OCI-LY1 (cell line): ENCODE measurements at regions not wholly inside any gene's neighbourhood (a gene's known extent, or its start where the extent isn't known, plus 50 kb on each side); places are given as distances from the start of the nearest gene placed in this dataset.

Source experiments
- EZH2 ChIP-seq: fragments of 200-600 bp; sonication (generic), shearing (Covaris generic); IDR thresholded peaks from 2 replicates; pipeline ENCODE4 v1.8.0; 2017; ENCODE audit warnings: borderline replicate concordance, mixed run types, mild to moderate bottlenecking, antibody characterized with exemption, low read length, moderate library complexity, mixed read lengths
- TF ChIP-seq, protein P1 (sequence below): fragments of 200-600 bp; sonication (generic), shearing (Covaris generic); IDR thresholded peaks from 2 replicates; pipeline ENCODE4 v1.5.1; 2017; ENCODE audit warnings: mild to moderate bottlenecking, antibody characterized with exemption, low read length, moderate library complexity, mixed read lengths

DNA sequence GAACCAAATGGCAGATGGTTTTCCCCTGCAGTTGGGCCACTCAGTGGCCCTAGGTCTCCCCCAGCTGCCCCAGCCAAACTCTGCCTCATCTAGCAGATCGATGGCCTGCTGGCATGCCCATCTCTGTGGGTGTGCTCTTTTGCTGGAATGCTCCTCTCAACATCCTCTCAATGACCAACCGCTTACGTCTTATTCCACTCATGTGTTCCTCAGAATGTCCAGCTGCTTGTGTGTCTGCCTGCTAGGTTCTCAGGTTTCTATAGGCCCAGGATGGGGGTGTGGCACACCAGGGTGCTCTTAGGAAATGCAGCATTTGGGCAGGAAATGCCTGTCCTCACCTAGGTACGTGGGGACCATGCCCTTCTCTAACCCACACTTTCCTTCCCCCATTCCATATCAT, 509.9 kb upstream of the SYNCRIP start:
- TF ChIP-seq, protein P1, sequence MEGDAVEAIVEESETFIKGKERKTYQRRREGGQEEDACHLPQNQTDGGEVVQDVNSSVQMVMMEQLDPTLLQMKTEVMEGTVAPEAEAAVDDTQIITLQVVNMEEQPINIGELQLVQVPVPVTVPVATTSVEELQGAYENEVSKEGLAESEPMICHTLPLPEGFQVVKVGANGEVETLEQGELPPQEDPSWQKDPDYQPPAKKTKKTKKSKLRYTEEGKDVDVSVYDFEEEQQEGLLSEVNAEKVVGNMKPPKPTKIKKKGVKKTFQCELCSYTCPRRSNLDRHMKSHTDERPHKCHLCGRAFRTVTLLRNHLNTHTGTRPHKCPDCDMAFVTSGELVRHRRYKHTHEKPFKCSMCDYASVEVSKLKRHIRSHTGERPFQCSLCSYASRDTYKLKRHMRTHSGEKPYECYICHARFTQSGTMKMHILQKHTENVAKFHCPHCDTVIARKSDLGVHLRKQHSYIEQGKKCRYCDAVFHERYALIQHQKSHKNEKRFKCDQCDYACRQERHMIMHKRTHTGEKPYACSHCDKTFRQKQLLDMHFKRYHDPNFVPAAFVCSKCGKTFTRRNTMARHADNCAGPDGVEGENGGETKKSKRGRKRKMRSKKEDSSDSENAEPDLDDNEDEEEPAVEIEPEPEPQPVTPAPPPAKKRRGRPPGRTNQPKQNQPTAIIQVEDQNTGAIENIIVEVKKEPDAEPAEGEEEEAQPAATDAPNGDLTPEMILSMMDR, result no peak
- TF ChIP-seq EZH2, result no peak
